Suppressor macrophage treated with lipopolysaccharide for 4 hours (primary cell): ENCODE measurements at regions not wholly inside any gene's neighbourhood (a gene's known extent, or its start where the extent isn't known, plus 50 kb on each side); places are given as distances from the start of the nearest gene placed in this dataset.

Source experiments
- DNase-seq: peaks from one replicate; pipeline ENCODE4 v3.0.0-alpha.2; 2020

GRCh38 chr4:24637173-24637572, 52.8 kb upstream of the DHX15 start:
- DNase-seq = no peak

GRCh38 chr4:24638396-24638875, 54.1 kb upstream of the DHX15 start:
- no peak for DNase-seq

GRCh38 chr4:24639714-24640113, 55.4 kb upstream of the DHX15 start:
- DNase-seq = no peak

GRCh38 chr4:24640366-24640765, 56.0 kb upstream of the DHX15 start:
- DNase-seq = no peak

GRCh38 chr4:24642981-24643547, 58.7 kb upstream of the DHX15 start:
- DNase-seq = no peak

GRCh38 chr4:24643774-24644520, 59.6 kb upstream of the DHX15 start:
- no peak for DNase-seq

- no peak for DNase-seq
Measured at GRCh38 chr4:24644983-24645764, 60.8 kb upstream of the DHX15 start.

GRCh38 chr4:24645765-24646550, 61.6 kb upstream of the DHX15 start:
- no peak for DNase-seq

GRCh38 chr4:24646798-24647460, 62.6 kb upstream of the DHX15 start:
- DNase-seq = no peak

GRCh38 chr4:24650849-24651640, 66.7 kb upstream of the DHX15 start:
- DNase-seq = peak; percentile 34

GRCh38 chr4:24655326-24655725, 71.0 kb upstream of the DHX15 start:
- no peak for DNase-seq

- DNase-seq = no peak
Measured at GRCh38 chr4:24655971-24656370, 71.6 kb upstream of the DHX15 start.

GRCh38 chr4:24656906-24657305, 72.6 kb upstream of the DHX15 start:
- DNase-seq = no peak

GRCh38 chr4:24657768-24658617, 73.6 kb upstream of the DHX15 start:
- DNase-seq = peak; percentile 37

- no peak for DNase-seq
Measured at GRCh38 chr4:24659241-24659961, 75.0 kb upstream of the DHX15 start.

GRCh38 chr4:24662056-24662455, 77.7 kb upstream of the DHX15 start:
- DNase-seq = no peak

- no peak for DNase-seq
Measured at GRCh38 chr4:24662542-24662941, 78.2 kb upstream of the DHX15 start.

GRCh38 chr4:24664956-24665355, 80.6 kb upstream of the DHX15 start:
- DNase-seq = no peak

- DNase-seq = no peak
Measured at GRCh38 chr4:24666316-24666715, 82.0 kb upstream of the DHX15 start.
